CD14-positive monocyte (primary cell): ENCODE measurements at regions not wholly inside any gene's neighbourhood (a gene's known extent, or its start where the extent isn't known, plus 50 kb on each side); places are given as distances from the start of the nearest gene placed in this dataset.
A peak's percentile ranks its signal among the peaks of the same experiment; 100 is the strongest.

Experiments used
- DNase-seq, 3 donors: peaks; one replicate each; pipeline ENCODE4 v3.0.0-alpha.2; 2011 to 2022
- H2AFZ ChIP-seq: 2 replicates; pipeline ENCODE4 v1.6.0; 2012; ENCODE audit warnings: mild to moderate bottlenecking, low read depth, low read length, inconsistent platforms; ENCODE audit not compliant: insufficient read depth, poor library complexity, severe bottlenecking
- H3K27ac ChIP-seq, 2 donors: 1 replicate in 1 of 2; 2 replicates in 1 of 2; pipeline ENCODE4 v1.5.1; 2012 to 2013; ENCODE audit warnings: low read length in 2 of 2, control low read depth in 1 of 2, inconsistent platforms in 1 of 2, low read depth in 1 of 2, mild to moderate bottlenecking in 1 of 2
- H3K27me3 ChIP-seq, 2 donors: one replicate each; pipeline versions ENCODE4 v1.6.0 to v1.6.1; 2011 to 2013; ENCODE audit warnings: low read length in 2 of 2; ENCODE audit not compliant: control insufficient read depth in 2 of 2, insufficient read depth in 2 of 2
- H3K36me3 ChIP-seq, 2 donors: replicated peaks in 1 of 2; 1 replicate in 1 of 2; 2 replicates in 1 of 2; pipeline versions ENCODE4 v1.5.1 to v1.6.1; 2012 to 2013; ENCODE audit warnings: low read length in 2 of 2, control low read depth in 1 of 2, inconsistent platforms in 1 of 2, mild to moderate bottlenecking in 1 of 2; ENCODE audit not compliant: insufficient read depth in 2 of 2, control insufficient read depth in 1 of 2
- H3K4me1 ChIP-seq, 2 donors: 1 replicate in 1 of 2; 2 replicates in 1 of 2; pipeline versions ENCODE4 v1.5.1 to v1.6.1; 2012 to 2013; ENCODE audit warnings: low read length in 2 of 2, control low read depth in 1 of 2, inconsistent platforms in 1 of 2, mild to moderate bottlenecking in 1 of 2, moderate library complexity in 1 of 2; ENCODE audit not compliant: insufficient read depth in 2 of 2, control insufficient read depth in 1 of 2
- H3K4me2 ChIP-seq: replicated peaks from 2 replicates; pipeline ENCODE3; 2012; ENCODE audit warnings: low read length, moderate library complexity, mild to moderate bottlenecking; ENCODE audit not compliant: poor library complexity, severe bottlenecking; ENCODE audit errors: extremely low read depth
- H3K4me3 ChIP-seq, 3 experiments: fragments of 200-600 bp in 1 of 3; sonication (generic) in 1 of 3; replicated peaks in 1 of 3; 1 replicate in 2 of 3; 2 replicates in 1 of 3; pipeline ENCODE4 v1.5.1; 2011 to 2013; ENCODE audit warnings: low read length in 3 of 3, mild to moderate bottlenecking in 3 of 3, control low read depth in 2 of 3, low read depth in 2 of 3, inconsistent platforms in 1 of 3, moderate library complexity in 1 of 3
- H3K79me2 ChIP-seq: 2 replicates; pipeline ENCODE4 v1.6.0; 2012; ENCODE audit warnings: mild to moderate bottlenecking, control low read depth, inconsistent platforms, low read length, moderate library complexity; ENCODE audit not compliant: insufficient read depth
- H3K9ac ChIP-seq: 2 replicates; pipeline ENCODE4 v1.6.0; 2017; ENCODE audit warnings: low read length, mild to moderate bottlenecking; ENCODE audit not compliant: insufficient read depth, poor library complexity, severe bottlenecking
- H3K9me3 ChIP-seq, 2 donors: replicated peaks in 1 of 2; 1 replicate in 1 of 2; 2 replicates in 1 of 2; pipeline versions ENCODE4 v1.5.1 to v1.6.1; 2012 to 2013; ENCODE audit warnings: low read length in 2 of 2, control low read depth in 1 of 2; ENCODE audit not compliant: control insufficient read depth in 1 of 2, insufficient read depth in 1 of 2
- H4K20me1 ChIP-seq: 2 replicates; pipeline ENCODE4 v1.6.0; 2012; ENCODE audit warnings: mild to moderate bottlenecking, low read length, control low read depth, moderate library complexity; ENCODE audit not compliant: insufficient read depth
- H3K27ac Mint-ChIP-seq, 7 donors: one replicate each; pipeline ENCODE4 v1.8.0; 2020; ENCODE audit warnings: mild to moderate bottlenecking in 7 of 7, mixed read lengths in 7 of 7, moderate library complexity in 6 of 7, inconsistent platforms in 2 of 7
- H3K27me3 Mint-ChIP-seq, 3 donors: one replicate each; pipeline ENCODE4 v1.8.0; 2021 to 2022; ENCODE audit warnings: low read depth in 3 of 3, mild to moderate bottlenecking in 3 of 3, mixed read lengths in 3 of 3, moderate library complexity in 3 of 3, inconsistent platforms in 1 of 3
- H3K36me3 Mint-ChIP-seq, 2 donors: one replicate each; pipeline ENCODE4 v1.8.0; 2020; ENCODE audit warnings: mixed read lengths in 2 of 2, inconsistent platforms in 1 of 2, mild to moderate bottlenecking in 1 of 2
- H3K4me1 Mint-ChIP-seq: one replicate; pipeline ENCODE4 v1.8.0; 2020; ENCODE audit warnings: mild to moderate bottlenecking, mixed read lengths
- H3K4me3 Mint-ChIP-seq, 2 donors: one replicate each; pipeline ENCODE4 v1.8.0; 2020; ENCODE audit warnings: mild to moderate bottlenecking in 2 of 2, mixed read lengths in 2 of 2, moderate library complexity in 1 of 2
- H3K9me3 Mint-ChIP-seq, 7 donors: one replicate each; pipeline ENCODE4 v1.8.0; 2020 to 2022; ENCODE audit warnings: mixed read lengths in 7 of 7, mild to moderate bottlenecking in 6 of 7, moderate library complexity in 6 of 7, inconsistent platforms in 2 of 7
- WGBS: methylation state at CpG from one replicate; pipeline ENCODE4 v1.1.5; 2013; ENCODE audit warnings: missing lambda C conversion rate; ENCODE audit not compliant: insufficient coverage; 5-methylcytosine and 5-hydroxymethylcytosine counted together
- intact Hi-C, 2 donors: fragments of 100-400 bp; cut with micrococcal nuclease; formaldehyde crosslinking; loops; one replicate each; pipeline versions ENCODE4 v1.15.0 to v1.15.1; 2023
- TF ChIP-seq, protein P1 (sequence below): fragments of 200-600 bp; IDR thresholded peaks from one replicate; pipeline ENCODE4 v1.8.0; 2022; ENCODE audit warnings: antibody characterized with exemption, mild to moderate bottlenecking

DNA sequence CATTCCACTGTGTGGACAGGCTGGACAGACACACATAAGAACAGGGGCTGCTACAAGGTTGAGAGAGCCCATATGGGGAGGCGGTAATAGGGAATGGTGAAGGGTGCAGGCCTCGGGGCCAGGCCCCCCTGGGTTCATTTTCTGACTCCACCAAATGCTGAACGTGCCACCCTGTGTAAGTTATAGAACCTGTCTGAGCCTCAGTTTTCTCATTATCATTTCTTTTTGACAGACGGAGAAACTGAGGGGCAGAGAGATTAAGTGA, 569.5 kb downstream of the PTPRU start:
- Histone ChIP-seq H3K36me3 (no peaks in the 10 kb centered on the region), H3K27me3 (no peaks in the 10 kb centered on the region), H3K9ac (no peak overlapping the region), H3K4me1 (no peaks in the 10 kb centered on the region), H3K79me2 (no peaks in the 10 kb centered on the region), H3K4me3 (no peak overlapping the region), H2AFZ (no peak overlapping the region), H4K20me1 (no peaks in the 10 kb centered on the region), H3K9me3 (no peaks in the 10 kb centered on the region), H3K27ac (no peak overlapping the region), H3K4me2 (no peak overlapping the region)
- Mint-ChIP-seq H3K27ac (no peak overlapping the region), H3K4me3 (no peak overlapping the region), H3K27me3 (peaks cover 6 to 9% (median 8%) of the 10 kb centered on the region in 3 donors), H3K4me1 (no peaks in the 10 kb centered on the region), H3K36me3 (no peaks in the 10 kb centered on the region), H3K9me3 (no peaks in the 10 kb centered on the region)
- intact Hi-C loops, result no loop called here
- TF ChIP-seq, protein P1, sequence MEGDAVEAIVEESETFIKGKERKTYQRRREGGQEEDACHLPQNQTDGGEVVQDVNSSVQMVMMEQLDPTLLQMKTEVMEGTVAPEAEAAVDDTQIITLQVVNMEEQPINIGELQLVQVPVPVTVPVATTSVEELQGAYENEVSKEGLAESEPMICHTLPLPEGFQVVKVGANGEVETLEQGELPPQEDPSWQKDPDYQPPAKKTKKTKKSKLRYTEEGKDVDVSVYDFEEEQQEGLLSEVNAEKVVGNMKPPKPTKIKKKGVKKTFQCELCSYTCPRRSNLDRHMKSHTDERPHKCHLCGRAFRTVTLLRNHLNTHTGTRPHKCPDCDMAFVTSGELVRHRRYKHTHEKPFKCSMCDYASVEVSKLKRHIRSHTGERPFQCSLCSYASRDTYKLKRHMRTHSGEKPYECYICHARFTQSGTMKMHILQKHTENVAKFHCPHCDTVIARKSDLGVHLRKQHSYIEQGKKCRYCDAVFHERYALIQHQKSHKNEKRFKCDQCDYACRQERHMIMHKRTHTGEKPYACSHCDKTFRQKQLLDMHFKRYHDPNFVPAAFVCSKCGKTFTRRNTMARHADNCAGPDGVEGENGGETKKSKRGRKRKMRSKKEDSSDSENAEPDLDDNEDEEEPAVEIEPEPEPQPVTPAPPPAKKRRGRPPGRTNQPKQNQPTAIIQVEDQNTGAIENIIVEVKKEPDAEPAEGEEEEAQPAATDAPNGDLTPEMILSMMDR, result no peak
- WGBS, result no CpG with 5 or more reads among the region's 4 CpGs
- DNase-seq, result no peak

- no peaks in the 10 kb centered on the region for H3K27me3 ChIP-seq
- Mint-ChIP-seq H3K36me3 (no peaks in the 10 kb centered on the region), H3K9me3 (no peaks in the 10 kb centered on the region), H3K4me3 (no peak overlapping the region), H3K4me1 (no peaks in the 10 kb centered on the region), H3K27me3 (peaks cover 6 to 9% (median 8%) of the 10 kb centered on the region in 3 donors), H3K27ac (peak overlapping the region in 1 of 7 donors; percentile 37)
- no peaks in the 10 kb centered on the region for H3K9me3 ChIP-seq
- DNase-seq, result no peak
- intact Hi-C loops, result no loop called here
- no peak overlapping the region for H3K4me2 ChIP-seq
- TF ChIP-seq, protein P1, result no peak
- 80% methylated on average over 10 of the region's 11 CpGs for WGBS
- H3K36me3 ChIP-seq, result no peaks in the 10 kb centered on the region
- no peaks in the 10 kb centered on the region for H3K4me1 ChIP-seq
- H3K4me3 ChIP-seq, result no peak overlapping the region
- H3K79me2 ChIP-seq, result no peaks in the 10 kb centered on the region
- no peak overlapping the region for H3K27ac ChIP-seq
- no peaks in the 10 kb centered on the region for H4K20me1 ChIP-seq
- H2AFZ ChIP-seq, result no peak overlapping the region
- H3K9ac ChIP-seq, result no peak overlapping the region
Measured at GRCh38 chr1:29805122-29805895, 569.0 kb downstream of the PTPRU start.
